ENCODE measurements at regions not wholly inside any gene's neighbourhood (a gene's known extent, or its start where the extent isn't known, plus 50 kb on each side); places are given as distances from the start of the nearest gene placed in this dataset.
"Not testable (repeated sequence)": the region's sequence is repeated elsewhere in the genome, so short reads cannot be mapped to it uniquely, and the experiment has no call there.

DNA sequence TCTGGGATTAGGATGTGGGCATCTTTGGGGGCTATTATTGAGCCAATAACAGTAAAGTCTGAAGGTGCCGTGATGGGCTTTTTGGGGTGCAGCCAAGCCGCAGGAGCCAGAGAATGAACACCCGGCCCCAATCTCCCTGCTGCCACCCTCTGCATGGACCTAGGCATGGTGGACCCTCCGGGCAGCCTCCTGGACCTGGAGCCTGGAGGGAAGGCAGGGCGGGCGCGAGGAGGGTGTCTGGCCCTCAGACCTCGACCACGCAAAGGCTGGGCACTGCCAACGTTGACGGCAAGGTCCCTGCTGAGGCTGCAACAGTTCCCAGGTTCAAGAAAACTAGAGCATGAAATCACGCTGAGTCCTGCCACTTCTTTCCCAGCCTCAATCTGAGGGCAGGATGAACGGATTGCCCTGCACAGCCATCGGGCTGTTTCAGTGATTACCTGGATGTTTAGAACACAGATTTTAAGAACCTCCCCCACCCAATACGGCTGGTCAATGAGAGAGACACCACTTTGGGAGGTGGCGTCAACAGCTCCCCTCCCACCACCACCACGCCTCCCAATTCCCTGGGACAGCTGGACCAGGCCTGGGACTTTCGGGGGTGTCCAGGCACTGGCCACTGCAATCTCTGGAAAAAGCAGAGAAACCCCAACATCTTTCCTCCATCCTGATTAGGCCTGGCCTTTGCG lies 147.4 kb downstream of the NPIPB11 start:
- intact Hi-C loops (cut with micrococcal nuclease) = not testable (repeated sequence)

DNA sequence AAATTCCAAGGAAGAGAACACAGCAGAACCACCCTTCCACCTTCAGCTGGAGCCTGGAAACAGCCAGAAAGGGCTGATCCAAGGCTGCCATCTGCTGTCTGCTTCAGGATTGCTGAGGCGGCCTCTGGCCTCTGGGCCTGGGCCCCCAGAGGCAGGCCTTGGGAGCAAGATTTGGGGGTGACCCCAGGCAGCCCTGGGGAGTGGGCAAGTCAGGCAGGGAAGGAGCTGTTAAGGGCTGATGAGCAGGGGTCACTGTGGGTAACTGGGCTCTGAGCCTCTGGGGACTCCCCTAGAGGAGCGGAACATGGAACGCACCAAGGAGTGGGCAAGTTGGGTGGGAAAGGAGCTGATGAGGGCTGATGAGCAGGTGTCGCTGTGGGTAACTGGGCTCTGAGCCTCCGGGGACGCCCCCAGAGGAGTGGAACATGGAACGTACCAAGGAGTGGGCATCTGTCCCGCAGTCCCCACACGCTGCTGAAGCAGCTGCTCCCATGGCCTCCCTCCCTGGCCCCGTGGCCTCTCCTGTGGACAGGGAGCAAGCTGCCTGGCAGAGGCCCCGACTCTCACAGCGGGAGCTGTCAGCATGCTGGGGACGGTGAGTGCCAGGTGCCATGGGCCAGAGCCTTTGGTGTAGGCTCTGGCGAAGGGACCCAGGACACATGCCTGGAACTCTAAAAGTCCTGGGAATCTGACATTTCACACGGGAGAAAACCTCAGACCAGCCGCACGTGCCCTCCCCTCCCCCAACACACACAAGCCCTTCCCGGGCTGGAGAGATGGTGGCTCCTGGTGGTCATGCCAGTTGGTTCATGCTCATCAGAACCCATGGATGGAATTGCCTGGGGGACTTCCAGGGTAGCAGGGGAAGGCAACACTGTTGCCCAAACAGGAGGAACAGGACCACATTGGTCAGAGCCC lies 148.8 kb downstream of the NPIPB11 start:
- intact Hi-C loops (cut with micrococcal nuclease) = not testable (repeated sequence)

DNA sequence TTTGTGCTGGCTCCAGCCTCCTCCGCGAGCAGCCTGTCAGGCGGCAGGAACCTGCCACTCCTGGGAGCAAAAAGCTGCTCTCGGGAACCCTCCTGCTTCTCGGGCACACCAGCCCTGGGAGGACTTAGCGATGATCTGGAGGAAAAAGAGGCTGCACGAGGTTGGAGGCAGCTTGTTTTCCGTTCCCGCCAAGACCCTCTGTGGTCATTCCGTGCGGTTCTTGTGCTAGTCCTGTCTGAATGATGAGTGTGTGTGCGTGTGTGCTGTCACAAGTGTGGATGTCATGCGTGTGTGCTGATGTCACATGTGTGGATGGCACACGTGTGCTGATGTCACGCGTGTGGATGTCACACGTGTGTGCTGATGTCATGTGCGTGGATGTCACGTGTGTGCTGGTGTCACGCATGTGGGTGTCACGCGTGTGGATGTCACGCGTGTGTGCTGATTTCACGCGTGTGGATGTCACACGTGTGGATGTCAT lies 150.0 kb downstream of the NPIPB11 start:
- intact Hi-C loops (cut with micrococcal nuclease) = no loop called here

DNA sequence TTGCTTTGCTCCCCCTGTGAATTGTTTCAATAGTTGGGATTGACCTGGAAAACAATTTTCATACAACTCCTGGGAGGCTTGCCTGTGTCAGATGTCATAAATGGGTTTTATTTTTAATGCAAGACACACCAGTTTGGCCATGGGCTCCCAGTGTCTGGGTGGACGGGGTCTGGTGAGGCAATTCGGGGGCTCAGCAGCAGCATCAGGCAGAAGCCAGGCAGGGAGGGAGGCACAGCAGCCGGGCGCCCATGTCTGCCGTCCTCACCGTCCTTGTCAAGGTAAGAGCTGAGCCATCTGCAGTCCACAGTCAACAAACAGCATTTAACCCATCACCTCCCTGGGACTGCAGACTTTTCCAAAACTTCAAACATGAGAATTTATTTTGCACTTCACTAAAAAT lies 150.6 kb downstream of the NPIPB11 start:
- intact Hi-C loops (cut with micrococcal nuclease) = not testable (repeated sequence)

DNA sequence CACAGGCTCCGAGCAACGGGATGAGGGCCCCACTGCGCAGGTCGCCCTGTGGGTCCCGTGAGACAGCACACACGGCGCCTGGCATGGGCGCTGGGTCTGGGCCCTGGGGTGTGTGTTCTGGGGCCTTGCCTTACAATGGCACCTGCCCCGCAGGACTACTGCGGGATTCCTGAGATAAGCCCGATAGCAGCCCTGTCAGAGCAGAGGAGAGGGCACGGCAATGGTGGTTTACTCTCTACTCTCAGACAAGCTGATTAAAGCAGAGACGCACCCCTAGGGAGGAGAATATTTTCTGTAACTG lies 151.1 kb downstream of the NPIPB11 start:
- intact Hi-C loops (cut with micrococcal nuclease) = not testable (repeated sequence)

DNA sequence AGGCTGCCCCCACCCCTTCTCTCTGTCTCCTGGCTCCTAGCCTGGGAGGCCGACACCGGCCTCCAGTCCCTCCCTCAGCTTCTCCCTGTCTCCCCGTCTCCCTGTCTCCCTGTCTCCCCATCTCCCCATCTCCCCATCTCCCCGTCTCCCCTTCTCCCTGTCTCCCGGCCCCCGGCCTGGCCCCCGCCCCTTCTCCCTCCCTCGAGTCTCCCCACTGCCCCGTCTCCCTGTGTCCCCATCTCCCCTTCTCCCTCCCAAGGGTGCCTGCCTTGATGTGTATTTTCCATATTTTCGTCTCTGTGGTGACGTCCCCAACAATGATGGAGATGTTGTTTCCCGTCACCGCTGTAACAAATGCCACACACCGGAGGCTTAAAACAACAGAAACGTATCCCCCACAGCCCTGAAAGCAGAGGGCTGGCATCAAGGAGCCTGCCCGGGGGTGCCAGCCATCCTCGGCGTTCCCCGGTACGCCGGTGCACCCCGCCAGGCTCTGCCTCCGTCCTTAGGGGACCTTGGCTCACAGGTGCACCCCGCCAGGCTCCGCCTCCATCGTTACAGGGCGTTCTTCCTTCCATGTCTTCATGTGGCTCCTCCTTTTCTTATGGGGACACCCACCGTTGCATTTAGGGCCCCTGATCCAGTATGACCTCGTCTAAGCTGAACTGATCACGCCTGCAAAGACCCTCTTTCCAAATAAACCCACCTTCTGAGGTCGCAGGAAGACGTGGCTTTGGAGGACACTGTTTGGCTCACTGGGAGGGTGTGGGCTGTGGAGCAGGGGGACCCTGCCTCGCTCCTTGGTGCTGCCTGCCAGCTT lies 151.6 kb downstream of the NPIPB11 start:
- intact Hi-C loops (cut with micrococcal nuclease) = no loop called here

DNA sequence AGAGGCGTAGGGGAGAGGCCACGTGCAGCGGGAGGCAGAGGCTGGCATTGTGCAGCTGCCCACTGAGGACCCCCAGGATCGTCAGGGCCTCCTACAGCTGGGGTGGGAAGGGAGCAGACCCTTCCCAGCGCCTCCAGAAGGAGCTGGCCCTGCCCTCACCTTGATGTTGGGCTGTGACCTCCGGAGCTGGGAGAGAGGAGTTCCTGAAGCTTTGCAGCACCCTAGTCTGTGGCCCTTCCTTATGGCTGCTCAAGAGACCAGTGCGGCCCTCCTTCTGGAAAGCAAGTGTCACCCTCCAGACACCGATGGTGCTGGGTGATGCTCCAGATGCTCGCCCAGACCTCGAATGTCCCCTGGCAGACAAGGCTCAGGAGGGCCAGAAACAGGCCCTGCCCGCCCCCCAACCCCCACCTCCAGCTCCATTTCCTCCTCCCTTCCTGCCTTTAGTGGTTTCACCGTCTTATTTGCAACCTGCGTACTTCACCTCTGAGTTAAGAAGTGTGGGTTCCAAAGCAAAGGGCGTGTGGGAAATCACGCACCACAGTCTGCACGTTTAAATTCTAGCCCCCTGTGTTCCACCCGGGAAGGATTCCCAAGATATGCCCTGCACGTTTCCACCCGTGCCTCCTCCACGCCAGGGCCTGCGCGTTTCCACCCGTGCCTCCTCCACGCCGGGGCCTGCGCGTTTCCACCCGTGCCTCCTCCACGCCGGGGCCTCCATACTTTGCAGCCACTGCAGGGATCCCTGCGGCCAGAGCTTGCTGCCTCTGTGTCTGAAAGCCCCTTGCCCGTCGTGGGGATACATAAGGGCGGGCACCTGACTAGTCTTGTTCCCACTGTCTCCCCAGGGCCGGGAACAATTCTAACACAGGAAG lies 152.6 kb downstream of the NPIPB11 start:
- intact Hi-C loops (cut with micrococcal nuclease) = not testable (repeated sequence)

DNA sequence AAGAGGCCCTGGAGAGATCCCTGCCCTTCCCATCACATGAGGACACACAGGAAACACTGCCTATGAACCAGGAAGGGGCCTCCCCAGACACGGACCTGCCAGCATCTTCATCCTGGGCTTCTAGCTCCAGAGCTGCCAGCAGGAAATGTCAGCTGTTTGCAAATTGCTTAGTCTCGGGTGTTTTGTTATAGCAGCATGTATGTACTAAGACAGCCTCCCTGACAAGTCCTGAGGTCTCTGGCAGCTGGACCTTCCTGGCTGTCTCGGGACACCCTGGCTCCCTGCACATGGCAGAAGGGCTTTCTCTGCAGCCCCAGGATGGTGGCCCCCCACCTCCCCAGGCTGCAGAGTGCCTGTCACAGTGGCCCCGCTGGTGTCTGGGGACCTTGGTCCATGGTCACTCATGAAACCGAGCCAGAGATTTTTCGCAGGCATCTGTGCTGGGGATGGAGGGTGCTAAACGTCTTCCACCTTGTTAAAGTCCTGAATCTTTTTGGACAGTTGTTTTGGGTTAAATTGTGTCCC lies 153.4 kb downstream of the NPIPB11 start:
- intact Hi-C loops (cut with micrococcal nuclease) = not testable (repeated sequence)

DNA sequence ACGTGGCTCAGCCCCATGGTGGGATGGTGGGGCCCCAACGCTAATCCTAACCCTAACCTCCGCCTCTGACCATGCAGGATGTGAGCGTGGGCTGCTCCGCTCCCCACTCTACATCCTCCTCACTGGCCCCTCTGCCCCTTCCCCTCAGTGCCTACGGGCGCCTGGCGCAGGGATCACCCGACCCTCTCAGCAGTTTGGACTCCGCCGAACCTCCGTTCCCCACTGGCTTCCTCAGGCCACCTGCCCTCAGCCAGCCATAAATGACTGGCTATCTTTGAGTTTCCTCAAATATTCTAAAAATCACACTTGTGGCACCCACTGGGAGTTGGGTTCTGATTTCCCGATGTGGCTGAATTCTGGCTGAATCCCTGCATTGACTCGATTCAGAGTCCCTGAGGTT lies 154.2 kb downstream of the NPIPB11 start:
- intact Hi-C loops (cut with micrococcal nuclease) = not testable (repeated sequence)

DNA sequence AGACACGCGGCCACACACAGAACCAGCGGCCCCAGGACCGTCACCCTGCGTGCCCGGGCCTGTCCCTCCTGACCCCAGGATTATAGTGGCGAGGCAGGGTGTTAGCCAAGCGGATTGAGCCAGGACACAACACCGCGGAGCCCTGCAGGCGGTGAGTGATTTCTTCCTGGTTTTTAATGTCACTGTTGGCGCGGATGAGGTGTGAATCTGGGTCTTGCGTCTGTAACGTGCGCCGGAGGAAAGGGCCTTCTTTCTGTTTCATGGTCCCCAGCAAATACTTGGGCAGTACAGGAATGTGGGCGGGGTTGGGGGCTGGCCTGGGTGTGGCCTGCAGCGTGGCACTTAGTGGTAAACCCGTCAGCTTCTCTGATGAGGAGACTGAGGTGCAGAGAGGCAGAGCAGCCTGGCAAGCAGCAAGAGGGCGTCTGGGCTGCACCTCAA lies 154.9 kb downstream of the NPIPB11 start:
- intact Hi-C loops (cut with micrococcal nuclease) = not testable (repeated sequence)

DNA sequence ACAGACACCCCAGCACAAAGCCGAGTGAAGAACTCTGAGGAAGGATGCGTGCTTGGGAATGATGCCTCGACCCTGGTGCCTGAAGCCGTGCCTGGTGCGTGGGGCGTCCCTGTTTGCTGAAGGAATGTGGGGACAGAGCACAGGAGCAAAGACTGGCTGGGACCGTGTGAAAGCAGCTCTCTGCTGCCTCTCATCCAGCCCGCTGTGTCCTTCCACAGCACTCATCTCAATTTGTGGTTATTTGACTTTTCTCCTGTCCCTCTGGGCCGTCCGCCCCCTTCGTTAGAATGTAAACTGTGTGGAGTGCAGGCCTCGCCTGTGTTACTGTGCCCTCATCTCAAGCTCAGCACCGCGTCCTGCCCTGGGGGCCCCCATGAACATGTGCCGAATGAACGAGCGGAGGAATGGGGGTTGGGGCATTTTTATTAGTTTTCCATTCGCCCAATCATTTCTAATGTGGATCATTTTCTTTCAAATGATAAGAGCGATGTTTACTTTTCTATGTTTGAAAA lies 155.5 kb downstream of the NPIPB11 start:
- intact Hi-C loops (cut with micrococcal nuclease) = not testable (repeated sequence)

DNA sequence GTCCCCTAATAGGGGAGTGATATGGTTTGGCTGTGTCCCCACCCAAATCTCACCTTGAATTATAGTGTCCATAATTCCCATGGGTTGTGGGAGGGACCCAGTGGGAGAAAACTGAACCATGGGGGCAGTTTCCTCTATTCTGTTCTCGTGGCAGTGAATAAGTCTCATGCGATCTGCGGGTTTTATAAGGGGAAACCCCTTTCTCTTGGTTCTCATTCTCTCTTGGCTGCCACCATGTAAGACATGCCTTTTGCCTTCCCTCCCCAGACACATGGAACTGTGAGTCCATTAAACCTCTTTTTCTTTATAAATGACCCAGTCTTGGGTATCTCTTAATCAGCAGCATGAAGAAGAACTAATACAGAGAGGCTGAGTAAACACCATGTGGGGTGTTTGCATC lies 156.0 kb downstream of the NPIPB11 start:
- intact Hi-C loops (cut with micrococcal nuclease) = not testable (repeated sequence)

DNA sequence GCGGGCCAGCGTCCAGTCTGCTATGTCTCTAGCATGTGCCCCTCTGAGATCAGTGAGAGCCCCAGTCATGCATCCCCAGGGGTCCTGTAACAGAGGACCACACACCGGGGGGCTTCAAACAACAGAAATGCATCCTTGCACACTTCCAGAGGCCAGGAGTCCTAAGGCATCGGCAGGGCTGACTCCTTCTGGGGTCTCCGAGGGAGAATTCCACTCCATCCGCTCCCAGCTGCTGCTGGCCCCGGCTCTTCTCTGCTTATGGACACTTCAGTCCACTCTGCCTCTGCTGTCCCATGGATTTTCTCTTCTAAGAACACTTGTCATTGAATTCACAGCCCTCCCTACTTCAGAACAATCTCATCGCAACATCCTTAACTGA lies 157.6 kb downstream of the NPIPB11 start:
- intact Hi-C loops (cut with micrococcal nuclease) = not testable (repeated sequence)

DNA sequence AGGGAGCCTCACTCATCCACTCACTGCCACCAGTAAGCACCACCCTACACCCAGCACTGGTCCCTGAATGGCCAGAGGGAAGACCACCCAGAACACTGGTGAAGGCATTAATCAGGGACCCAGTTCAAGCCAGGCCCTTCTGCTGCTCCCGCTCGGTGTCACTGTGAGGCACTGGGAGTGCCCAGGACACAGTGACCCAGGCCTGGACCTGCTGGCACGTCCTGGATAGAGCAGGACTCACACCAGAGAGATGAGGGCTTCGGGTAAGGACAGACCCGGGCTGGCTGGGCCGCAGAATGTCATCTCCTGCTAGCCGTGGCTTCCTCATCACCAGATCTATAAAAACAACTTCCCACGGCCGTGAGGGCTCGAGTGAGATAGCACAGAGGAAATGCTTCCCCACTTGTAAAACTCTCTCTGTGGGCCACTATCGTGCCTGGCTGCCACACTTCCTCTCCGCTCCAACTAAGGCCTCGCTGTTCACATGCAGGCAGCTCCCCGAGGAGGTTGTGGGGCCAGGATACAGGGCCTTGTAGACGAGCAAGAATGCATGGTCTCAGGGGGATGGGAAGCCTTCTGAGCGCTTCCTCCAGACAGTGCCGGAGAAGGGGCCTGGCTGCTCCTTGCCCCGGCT lies 158.1 kb downstream of the NPIPB11 start:
- intact Hi-C loops (cut with micrococcal nuclease) = not testable (repeated sequence)

DNA sequence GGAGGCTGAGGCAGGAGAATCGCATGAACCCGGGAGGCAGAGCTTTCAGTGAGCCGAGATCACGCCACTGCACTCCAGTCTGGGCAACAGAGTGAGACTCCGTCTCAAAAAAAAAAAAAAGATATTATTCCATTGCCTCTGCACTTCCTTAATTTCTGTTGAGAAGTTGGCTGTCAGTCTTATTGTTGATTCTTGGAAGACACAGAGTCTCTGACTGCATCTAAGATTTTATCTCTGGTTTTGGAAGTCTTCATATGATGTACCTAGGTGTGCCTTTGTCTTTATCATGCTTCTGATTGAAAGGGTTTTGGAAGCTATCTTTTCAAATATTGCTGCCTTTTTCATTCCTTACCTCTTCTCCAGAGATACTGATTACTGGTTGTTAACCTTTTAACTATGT lies 160.4 kb downstream of the NPIPB11 start:
- intact Hi-C loops (cut with micrococcal nuclease) = not testable (repeated sequence)

DNA sequence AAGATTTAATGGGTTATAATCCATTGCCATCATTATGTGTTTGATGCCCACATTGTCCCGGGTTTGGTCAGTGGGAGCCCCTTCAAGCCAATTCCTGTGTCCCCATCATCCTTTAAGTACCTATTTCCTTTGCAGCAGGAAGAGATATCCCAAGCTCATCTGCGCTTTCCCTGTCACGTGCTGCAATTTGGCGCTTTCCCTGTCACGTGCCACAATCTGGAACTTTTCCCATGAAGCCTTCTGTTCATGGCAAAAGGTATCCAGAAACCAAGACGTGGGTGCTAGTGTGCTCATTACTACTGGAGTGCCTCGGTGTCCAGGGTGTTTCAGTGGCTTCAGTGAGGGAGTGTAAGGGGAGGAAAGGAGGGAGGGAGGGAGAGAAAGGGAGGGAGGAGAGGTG lies 168.5 kb downstream of the NPIPB11 start:
- intact Hi-C loops (cut with micrococcal nuclease) = no loop called here

DNA sequence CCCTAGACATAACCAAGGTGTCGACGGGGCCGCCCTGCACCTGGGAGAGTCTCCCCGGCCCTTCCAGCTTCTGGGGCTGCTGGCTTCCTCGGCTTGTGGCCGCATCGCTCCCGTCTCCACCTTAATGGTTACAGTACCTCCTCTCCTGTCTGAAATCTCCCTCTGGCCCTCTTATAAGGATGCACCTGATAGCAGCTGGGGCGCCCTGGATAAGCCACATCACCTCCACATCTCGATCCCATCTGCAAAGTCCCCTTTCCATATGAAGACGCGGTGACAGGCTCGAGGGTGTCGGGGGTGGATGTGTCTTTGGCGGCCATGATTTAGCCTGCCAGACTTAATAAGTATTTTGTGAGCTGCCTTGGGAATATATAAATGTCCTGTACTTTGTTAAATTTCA lies 169.0 kb downstream of the NPIPB11 start:
- intact Hi-C loops (cut with micrococcal nuclease) = not testable (repeated sequence)

DNA sequence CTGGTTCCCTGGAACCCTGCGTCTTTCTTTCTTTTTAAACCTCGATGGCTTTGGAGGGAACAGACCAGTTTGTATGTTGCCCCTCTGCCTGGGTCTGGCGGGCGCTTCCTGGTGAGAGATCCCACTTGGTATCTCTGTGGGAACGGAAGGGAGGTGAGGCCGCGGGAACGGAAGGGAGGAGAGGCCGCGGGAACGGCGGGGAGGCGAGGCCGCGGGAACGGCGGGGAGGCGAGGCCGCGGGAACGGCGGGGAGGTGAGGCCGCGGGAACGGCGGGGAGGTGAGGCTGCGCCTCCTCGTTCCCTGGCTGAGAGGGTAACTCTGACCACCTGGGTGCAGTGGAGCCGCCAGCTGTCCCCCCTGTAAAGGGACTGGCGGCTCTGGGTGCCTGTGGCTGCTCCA lies 169.5 kb downstream of the NPIPB11 start:
- intact Hi-C loops (cut with micrococcal nuclease) = not testable (repeated sequence)

DNA sequence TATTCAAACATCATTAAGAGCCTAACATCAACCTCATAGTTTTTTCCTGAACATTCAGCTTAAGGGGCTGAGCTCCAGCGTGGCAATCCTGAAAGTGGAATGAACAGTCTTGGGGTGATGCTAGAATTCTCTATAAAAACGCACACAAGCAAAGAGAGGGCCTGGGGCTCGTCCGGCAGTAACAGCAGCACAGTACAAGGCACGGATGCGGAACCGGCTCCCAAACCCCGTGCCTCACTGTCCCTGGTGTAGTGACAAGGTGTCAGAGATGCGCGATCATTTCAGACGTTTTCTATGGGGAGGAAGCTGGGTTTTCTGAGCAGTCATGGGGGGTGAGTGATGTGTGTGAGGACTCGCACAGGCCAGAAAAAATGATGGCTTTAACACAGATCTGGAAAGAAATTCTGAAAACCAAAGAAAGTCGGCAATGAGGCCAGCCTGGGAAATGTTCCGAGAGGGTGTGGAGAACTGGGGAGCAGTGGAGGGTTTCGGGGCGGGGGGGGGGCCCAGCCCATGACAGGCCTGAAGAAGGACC lies 170.6 kb downstream of the NPIPB11 start:
- intact Hi-C loops (cut with micrococcal nuclease) = not testable (repeated sequence)
